ENCODE measurements at regions not wholly inside any gene's neighbourhood (a gene's known extent, or its start where the extent isn't known, plus 50 kb on each side); places are given as distances from the start of the nearest gene placed in this dataset.
"Not testable (repeated sequence)": the region's sequence is repeated elsewhere in the genome, so short reads cannot be mapped to it uniquely, and the experiment has no call there.

DNA sequence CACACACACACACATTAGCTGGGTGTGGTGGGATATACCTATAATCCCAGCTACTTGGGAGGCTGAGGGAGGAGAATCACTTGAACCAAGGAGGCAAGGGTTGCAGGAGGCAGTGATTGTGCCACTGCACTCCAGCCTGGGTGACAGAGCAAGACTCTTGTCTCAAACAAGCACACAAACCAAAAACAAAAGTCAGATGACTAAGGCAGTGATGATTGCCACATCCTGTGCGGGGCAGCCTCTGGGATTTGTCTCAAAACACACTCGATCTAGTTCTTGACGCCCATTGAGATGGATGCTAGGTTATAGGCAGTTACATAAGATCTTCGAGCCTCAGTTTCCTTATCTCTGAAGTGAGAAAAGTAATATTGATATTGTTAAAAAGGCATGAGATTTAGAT, 57.8 kb upstream of the NBPF8 start:
- H3K4me3 ChIP-seq (ENCODE audit: low read length, poor library complexity, severe bottlenecking); H3F3A ChIP-seq (ENCODE audit: low read depth); H4K20me1 ChIP-seq (ENCODE audit: insufficient read depth, low read length, poor library complexity, severe bottlenecking); H2AFZ ChIP-seq (ENCODE audit: low read length); H3K9me3 ChIP-seq (ENCODE audit: insufficient read depth, low read depth, low read length); H3K27me3 ChIP-seq (ENCODE audit: insufficient read depth, low read length, poor library complexity, severe bottlenecking); H3K79me2 ChIP-seq (ENCODE audit: insufficient read depth, low read length); H3K9me2 ChIP-seq (replicated peaks; ENCODE audit: low read depth, low read length); H3K4me2 ChIP-seq (ENCODE audit: low read depth, low read length, poor library complexity, severe bottlenecking); H3K9ac ChIP-seq (ENCODE audit: low read depth, low read length, poor library complexity, severe bottlenecking); H3K36me3 ChIP-seq (ENCODE audit: insufficient read depth, low read length); H3K4me1 ChIP-seq (ENCODE audit: insufficient read depth, low read length, poor library complexity, severe bottlenecking): not testable (repeated sequence)

GRCh38 chr1:120356170-120356569, 58.7 kb upstream of the NBPF8 start:
- not testable (repeated sequence) for H4K20me1 ChIP-seq (ENCODE audit: insufficient read depth, low read length, poor library complexity, severe bottlenecking); H3K27me3 ChIP-seq (ENCODE audit: insufficient read depth, low read length, poor library complexity, severe bottlenecking); H3F3A ChIP-seq (ENCODE audit: low read depth); H3K36me3 ChIP-seq (ENCODE audit: insufficient read depth, low read length); H3K4me3 ChIP-seq (ENCODE audit: low read length, poor library complexity, severe bottlenecking); H3K4me1 ChIP-seq (ENCODE audit: insufficient read depth, low read length, poor library complexity, severe bottlenecking); H3K79me2 ChIP-seq (ENCODE audit: insufficient read depth, low read length); H3K4me2 ChIP-seq (ENCODE audit: low read depth, low read length, poor library complexity, severe bottlenecking); H3K9ac ChIP-seq (ENCODE audit: low read depth, low read length, poor library complexity, severe bottlenecking); H3K9me3 ChIP-seq (ENCODE audit: insufficient read depth, low read depth, low read length); H3K9me2 ChIP-seq (replicated peaks; ENCODE audit: low read depth, low read length); H2AFZ ChIP-seq (ENCODE audit: low read length)

DNA sequence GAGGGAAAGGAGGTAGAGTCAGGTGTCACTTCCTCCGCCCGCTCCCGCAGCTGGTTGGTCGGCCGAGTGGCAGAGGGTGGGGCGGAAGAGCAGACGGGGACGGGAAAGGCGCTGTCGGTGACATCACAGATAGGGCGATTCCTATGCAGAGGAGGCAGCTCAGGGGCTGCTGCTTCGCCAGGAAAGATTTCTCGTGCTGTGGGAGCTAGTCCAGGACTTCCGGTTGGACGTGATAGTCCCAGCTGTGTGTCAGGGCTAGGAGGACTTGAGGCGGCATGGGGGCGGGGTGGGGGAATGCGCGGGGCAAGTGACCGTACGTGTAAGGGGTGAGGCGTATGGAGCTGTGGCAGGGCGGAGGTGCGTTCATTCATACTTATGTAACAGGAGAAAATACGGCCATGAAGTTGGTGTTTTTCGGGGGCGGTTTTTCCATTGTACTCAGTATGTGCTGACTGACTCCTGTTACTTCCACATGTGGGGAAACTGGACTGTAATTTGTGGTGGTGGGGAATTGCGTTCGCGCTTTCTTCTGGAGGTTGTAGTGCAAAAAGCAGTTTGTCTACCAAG, 60.1 kb upstream of the NBPF8 start:
- peak overlapping the region; percentile 56 for H3K9ac ChIP-seq (ENCODE audit: low read depth, low read length, poor library complexity, severe bottlenecking)
- H3K27me3 ChIP-seq (ENCODE audit: insufficient read depth, low read length, poor library complexity, severe bottlenecking); H3K36me3 ChIP-seq (ENCODE audit: insufficient read depth, low read length); H4K20me1 ChIP-seq (ENCODE audit: insufficient read depth, low read length, poor library complexity, severe bottlenecking); H3K79me2 ChIP-seq (ENCODE audit: insufficient read depth, low read length); H3K9me2 ChIP-seq (replicated peaks; ENCODE audit: low read depth, low read length); H3K4me1 ChIP-seq (ENCODE audit: insufficient read depth, low read length, poor library complexity, severe bottlenecking); H3F3A ChIP-seq (ENCODE audit: low read depth); H3K9me3 ChIP-seq (ENCODE audit: insufficient read depth, low read depth, low read length): not testable (repeated sequence)
- peak overlapping the region; percentile 72 for H3K4me3 ChIP-seq (ENCODE audit: low read length, poor library complexity, severe bottlenecking)
- peak overlapping the region; percentile 75; the same call in 1 of the 2 replicates for H2AFZ ChIP-seq (ENCODE audit: low read length)
- peak overlapping the region; percentile 54 for H3K4me2 ChIP-seq (ENCODE audit: low read depth, low read length, poor library complexity, severe bottlenecking)

DNA sequence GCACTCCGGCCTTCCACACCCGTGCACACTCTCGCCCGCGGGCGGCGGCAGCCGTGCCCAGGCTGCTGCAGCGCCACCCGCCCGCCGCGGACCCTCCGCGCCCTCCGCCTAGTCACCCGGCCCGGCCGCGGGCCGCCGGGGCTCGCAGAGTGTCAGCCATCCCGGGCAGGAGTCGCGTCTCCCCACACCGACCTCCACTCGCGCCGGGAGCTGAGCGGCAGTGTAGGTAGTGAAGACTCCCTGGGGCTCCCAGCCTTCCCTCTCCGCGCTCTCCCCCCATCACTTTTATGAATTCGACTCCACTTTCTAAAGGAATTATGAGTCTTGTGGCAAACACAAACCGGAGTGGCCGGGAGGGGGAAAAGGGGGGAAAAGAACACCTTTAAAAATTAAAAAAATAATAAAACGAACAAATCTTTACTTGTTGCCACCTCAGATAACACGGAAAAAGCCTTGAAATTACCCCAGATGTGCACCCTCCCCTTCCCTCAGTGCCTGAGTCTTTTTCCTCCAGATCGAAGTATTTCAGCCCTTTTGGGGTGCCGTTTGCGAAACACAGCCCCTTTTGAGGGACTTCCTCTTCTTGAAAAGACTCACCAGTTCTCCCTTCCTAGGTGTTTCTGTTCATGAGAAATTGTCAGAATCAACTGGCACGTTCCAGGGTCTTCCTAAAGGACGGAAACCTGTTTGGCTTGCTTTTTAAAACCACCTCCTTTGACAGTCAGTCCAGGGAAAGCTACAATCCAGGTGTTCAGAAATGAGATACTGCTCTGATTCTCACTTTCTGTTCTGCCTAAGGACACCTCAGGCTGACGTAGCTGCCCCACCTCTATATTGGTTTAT, 72.4 kb upstream of the NBPF8 start:
- H3K36me3 ChIP-seq (ENCODE audit: insufficient read depth, low read length); H3K9me2 ChIP-seq (replicated peaks; ENCODE audit: low read depth, low read length); H3K27me3 ChIP-seq (ENCODE audit: insufficient read depth, low read length, poor library complexity, severe bottlenecking); H4K20me1 ChIP-seq (ENCODE audit: insufficient read depth, low read length, poor library complexity, severe bottlenecking); H3K79me2 ChIP-seq (ENCODE audit: insufficient read depth, low read length); H3K9me3 ChIP-seq (ENCODE audit: insufficient read depth, low read depth, low read length); H3F3A ChIP-seq (ENCODE audit: low read depth); H3K4me1 ChIP-seq (ENCODE audit: insufficient read depth, low read length, poor library complexity, severe bottlenecking); H2AFZ ChIP-seq (ENCODE audit: low read length): not testable (repeated sequence)
- peak overlapping the region; percentile 46 for H3K4me2 ChIP-seq (ENCODE audit: low read depth, low read length, poor library complexity, severe bottlenecking)
- peak overlapping the region; percentile 70 for H3K9ac ChIP-seq (ENCODE audit: low read depth, low read length, poor library complexity, severe bottlenecking)
- H3K4me3 ChIP-seq (ENCODE audit: low read length, poor library complexity, severe bottlenecking), result peak overlapping the region; percentile 65

GRCh38 chr1:120341756-120342155, 73.1 kb upstream of the NBPF8 start:
- not testable (repeated sequence) for H3K27me3 ChIP-seq (ENCODE audit: insufficient read depth, low read length, poor library complexity, severe bottlenecking); H3K36me3 ChIP-seq (ENCODE audit: insufficient read depth, low read length); H3F3A ChIP-seq (ENCODE audit: low read depth); H3K9me3 ChIP-seq (ENCODE audit: insufficient read depth, low read depth, low read length); H3K9me2 ChIP-seq (replicated peaks; ENCODE audit: low read depth, low read length); H3K4me1 ChIP-seq (ENCODE audit: insufficient read depth, low read length, poor library complexity, severe bottlenecking); H4K20me1 ChIP-seq (ENCODE audit: insufficient read depth, low read length, poor library complexity, severe bottlenecking); H3K79me2 ChIP-seq (ENCODE audit: insufficient read depth, low read length)
- peak overlapping the region; percentile 55; the same call in 1 of the 2 replicates for H2AFZ ChIP-seq (ENCODE audit: low read length)
- H3K4me3 ChIP-seq (ENCODE audit: low read length, poor library complexity, severe bottlenecking), result peak overlapping the region; percentile 74
- H3K4me2 ChIP-seq (ENCODE audit: low read depth, low read length, poor library complexity, severe bottlenecking), result peak overlapping the region; percentile 46
- H3K9ac ChIP-seq (ENCODE audit: low read depth, low read length, poor library complexity, severe bottlenecking), result peak overlapping the region; percentile 70

- H3K4me1 ChIP-seq (ENCODE audit: insufficient read depth, low read length, poor library complexity, severe bottlenecking); H3K9me3 ChIP-seq (ENCODE audit: insufficient read depth, low read depth, low read length); H3K27me3 ChIP-seq (ENCODE audit: insufficient read depth, low read length, poor library complexity, severe bottlenecking); H3K79me2 ChIP-seq (ENCODE audit: insufficient read depth, low read length); H3K36me3 ChIP-seq (ENCODE audit: insufficient read depth, low read length); H3K9me2 ChIP-seq (replicated peaks; ENCODE audit: low read depth, low read length); H4K20me1 ChIP-seq (ENCODE audit: insufficient read depth, low read length, poor library complexity, severe bottlenecking); H3F3A ChIP-seq (ENCODE audit: low read depth): not testable (repeated sequence)
- H3K4me2 ChIP-seq (ENCODE audit: low read depth, low read length, poor library complexity, severe bottlenecking), result peak overlapping the region; percentile 46
- H2AFZ ChIP-seq (ENCODE audit: low read length), result peak overlapping the region; percentile 55; the same call in 1 of the 2 replicates
- peak overlapping the region; percentile 74 for H3K4me3 ChIP-seq (ENCODE audit: low read length, poor library complexity, severe bottlenecking)
- peak overlapping the region; percentile 70 for H3K9ac ChIP-seq (ENCODE audit: low read depth, low read length, poor library complexity, severe bottlenecking)
Measured at GRCh38 chr1:120340838-120341751, 73.7 kb upstream of the NBPF8 start.

- H4K20me1 ChIP-seq (ENCODE audit: insufficient read depth, low read length, poor library complexity, severe bottlenecking); H3K36me3 ChIP-seq (ENCODE audit: insufficient read depth, low read length); H3K27me3 ChIP-seq (ENCODE audit: insufficient read depth, low read length, poor library complexity, severe bottlenecking); H3K9ac ChIP-seq (ENCODE audit: low read depth, low read length, poor library complexity, severe bottlenecking); H3K9me3 ChIP-seq (ENCODE audit: insufficient read depth, low read depth, low read length); H3K79me2 ChIP-seq (ENCODE audit: insufficient read depth, low read length); H3K9me2 ChIP-seq (replicated peaks; ENCODE audit: low read depth, low read length); H2AFZ ChIP-seq (ENCODE audit: low read length); H3F3A ChIP-seq (ENCODE audit: low read depth); H3K4me2 ChIP-seq (ENCODE audit: low read depth, low read length, poor library complexity, severe bottlenecking); H3K4me3 ChIP-seq (ENCODE audit: low read length, poor library complexity, severe bottlenecking); H3K4me1 ChIP-seq (ENCODE audit: insufficient read depth, low read length, poor library complexity, severe bottlenecking): not testable (repeated sequence)
Measured at GRCh38 chr1:120315738-120316137, 99.1 kb upstream of the NBPF8 start.

Data from Loucy (cell line).